Neural cell (in vitro differentiated cells): ENCODE measurements at regions not wholly inside any gene's neighbourhood (a gene's known extent, or its start where the extent isn't known, plus 50 kb on each side); places are given as distances from the start of the nearest gene placed in this dataset.

ENCODE experiments used
- H2AFZ ChIP-seq: fragments of 200-600, 300-800 bp; sonication (generic), shearing (Covaris generic); 2 replicates; pipeline ENCODE4 v1.6.0; 2014; ENCODE audit warnings: low read depth, mild to moderate bottlenecking, antibody characterized with exemption, low read length, moderate library complexity
- H3F3A ChIP-seq: fragments of 200-600 bp; shearing (Covaris generic); 2 replicates; pipeline ENCODE4 v1.6.1; 2016; ENCODE audit warnings: mild to moderate bottlenecking, moderate library complexity, mixed read lengths, antibody characterized with exemption, low read length; ENCODE audit not compliant: insufficient read depth, poor library complexity, severe bottlenecking
- H3K27ac ChIP-seq: fragments of 200-600, 300-800 bp; sonication (generic), shearing (Covaris generic); 2 replicates; pipeline ENCODE4 v1.5.1; 2014; ENCODE audit warnings: mild to moderate bottlenecking, low read length, moderate library complexity
- H3K27me3 ChIP-seq: fragments of 300-800, 200-600 bp; sonication (generic), shearing (Covaris generic); 2 replicates; pipeline ENCODE4 v1.6.0; 2014; ENCODE audit warnings: mild to moderate bottlenecking, low read depth, low read length, moderate library complexity; ENCODE audit not compliant: insufficient read depth
- H3K36me3 ChIP-seq: fragments of 300-800, 200-600 bp; sonication (generic), shearing (Covaris generic); 2 replicates; pipeline ENCODE4 v1.5.1; 2014; ENCODE audit warnings: mild to moderate bottlenecking, antibody characterized with exemption, low read length, moderate library complexity; ENCODE audit not compliant: insufficient read depth
- H3K4me2 ChIP-seq: fragments of 300-800, 200-600 bp; sonication (generic), shearing (Covaris generic); 2 replicates; pipeline ENCODE4 v1.6.0; 2014; ENCODE audit warnings: mild to moderate bottlenecking, low read length
- H3K4me3 ChIP-seq: fragments of 300-800, 200-600 bp; sonication (generic), shearing (Covaris generic); 2 replicates; pipeline ENCODE4 v1.5.1; 2014; ENCODE audit warnings: mild to moderate bottlenecking, low read length, moderate library complexity
- H3K79me2 ChIP-seq: fragments of 200-600 bp; shearing (Covaris generic); replicated peaks from 2 replicates; pipeline ENCODE4 v1.6.0; 2014; ENCODE audit warnings: mild to moderate bottlenecking, low read length, moderate library complexity; ENCODE audit not compliant: insufficient read depth
- H3K9ac ChIP-seq: fragments of 300-800, 200-600 bp; sonication (generic), shearing (Covaris generic); 2 replicates; pipeline ENCODE4 v1.6.1; 2016; ENCODE audit warnings: mild to moderate bottlenecking, low read length, mixed read lengths
- H3K9me2 ChIP-seq: fragments of 200-600 bp; shearing (Covaris generic); 2 replicates; pipeline ENCODE4 v1.6.1; 2016; ENCODE audit warnings: mild to moderate bottlenecking, low read length, mixed read lengths; ENCODE audit not compliant: insufficient read depth
- H3K9me3 ChIP-seq: fragments of 200-600, 300-800 bp; sonication (generic), shearing (Covaris generic); 2 replicates; pipeline ENCODE4 v1.6.1; 2016; ENCODE audit warnings: mild to moderate bottlenecking, mixed run types, low read length, moderate library complexity, mixed read lengths
- H4K20me1 ChIP-seq: fragments of 200-600 bp; shearing (Covaris generic); 2 replicates; pipeline ENCODE4 v1.6.1; 2016; ENCODE audit warnings: mild to moderate bottlenecking, mixed run types; ENCODE audit not compliant: insufficient read depth
- CTCF ChIP-seq: fragments of 450-650 bp; IDR thresholded peaks from 2 replicates; pipeline ENCODE4 v1.5.1; 2014; ENCODE audit warnings: antibody characterized with exemption, mild to moderate bottlenecking, moderate library complexity; ENCODE audit not compliant: poor library complexity, severe bottlenecking
- EP300 ChIP-seq: fragments of 450-650 bp; conservative IDR thresholded peaks from 2 replicates; pipeline ENCODE4 v1.6.1; 2014; ENCODE audit warnings: antibody characterized with exemption, mild to moderate bottlenecking, moderate library complexity; ENCODE audit not compliant: poor library complexity, severe bottlenecking
- EZH2 ChIP-seq: fragments of 200-600, 300-800 bp; shearing (Covaris generic), sonication (generic); IDR thresholded peaks from 2 replicates; pipeline ENCODE4 v1.6.1; 2014; ENCODE audit warnings: antibody characterized with exemption, low read length, borderline replicate concordance, mild to moderate bottlenecking; ENCODE audit not compliant: insufficient read depth, poor library complexity, severe bottlenecking
- MXI1 ChIP-seq: fragments of 450-650 bp; conservative IDR thresholded peaks from 2 replicates; pipeline ENCODE4 v1.6.1; 2014; ENCODE audit warnings: antibody characterized with exemption, mild to moderate bottlenecking; ENCODE audit not compliant: poor library complexity, severe bottlenecking
- POLR2AphosphoS5 ChIP-seq: IDR thresholded peaks from 2 replicates; pipeline ENCODE4 v1.6.1; 2012
- RAD21 ChIP-seq: fragments of 450-650 bp; conservative IDR thresholded peaks from 2 replicates; pipeline ENCODE4 v1.6.1; 2014; ENCODE audit warnings: antibody characterized with exemption, mild to moderate bottlenecking, moderate library complexity
- REST ChIP-seq: IDR thresholded peaks from 2 replicates; pipeline ENCODE4 v1.6.1; 2012; ENCODE audit warnings: borderline replicate concordance
- SMC3 ChIP-seq: fragments of 450-650 bp; conservative IDR thresholded peaks from 2 replicates; pipeline ENCODE4 v1.6.1; 2014; ENCODE audit warnings: antibody characterized with exemption, mild to moderate bottlenecking, moderate library complexity; ENCODE audit not compliant: poor library complexity
- TAF1 ChIP-seq: IDR thresholded peaks from 2 replicates; pipeline ENCODE4 v1.6.1; 2012; ENCODE audit warnings: low read depth

- Histone ChIP-seq H2AFZ (no peak overlapping the region), H3K4me3 (no peak overlapping the region), H3K27ac (no peak overlapping the region), H3K4me2 (no peak overlapping the region), H3K79me2 (no peaks in the 10 kb centered on the region), H3K9me2 (no peaks in the 10 kb centered on the region), H3K9me3 (no peaks in the 10 kb centered on the region), H3K27me3 (no peaks in the 10 kb centered on the region), H4K20me1 (no peaks in the 10 kb centered on the region), H3F3A (no peaks in the 10 kb centered on the region), H3K36me3 (no peaks in the 10 kb centered on the region), H3K9ac (no peak overlapping the region)
- TF ChIP-seq CTCF (no peak), TAF1 (no peak), RAD21 (no peak), POLR2AphosphoS5 (no peak), EZH2 (no peak), REST (no peak), EP300 (no peak), MXI1 (no peak), SMC3 (no peak)
Observed at GRCh38 chr2:83115606-83116005, 1343.5 kb downstream of the SUCLG1 start.

- no peak overlapping the region for H3K4me3 ChIP-seq
- H3F3A ChIP-seq: no peaks in the 10 kb centered on the region
- no peak overlapping the region for H2AFZ ChIP-seq
- no peaks in the 10 kb centered on the region for H4K20me1 ChIP-seq
- TF ChIP-seq REST: no peak
- TF ChIP-seq TAF1: no peak
- TF ChIP-seq RAD21: no peak
- TF ChIP-seq CTCF: no peak
- TF ChIP-seq EZH2: no peak
- no peak for TF ChIP-seq SMC3
- no peak for TF ChIP-seq EP300
- TF ChIP-seq POLR2AphosphoS5: no peak
- H3K9me3 ChIP-seq: no peaks in the 10 kb centered on the region
- H3K27ac ChIP-seq: no peak overlapping the region
- H3K27me3 ChIP-seq: no peaks in the 10 kb centered on the region
- H3K9me2 ChIP-seq: no peaks in the 10 kb centered on the region
- no peaks in the 10 kb centered on the region for H3K36me3 ChIP-seq
- H3K4me2 ChIP-seq: no peak overlapping the region
- no peaks in the 10 kb centered on the region for H3K79me2 ChIP-seq
- H3K9ac ChIP-seq: no peak overlapping the region
Observed at GRCh38 chr2:83115155-83115554, 1343.9 kb downstream of the SUCLG1 start.
